NCI-H774 (cell line): ENCODE measurements at regions not wholly inside any gene's neighbourhood (a gene's known extent, or its start where the extent isn't known, plus 50 kb on each side); places are given as distances from the start of the nearest gene placed in this dataset.

Experiments used
- DNase-seq: peaks from one replicate; lab custom pipeline; 2025; lab: John Stamatoyannopoulos, UW

- no peak for DNase-seq
Observed at GRCh38 chr20:60581606-60582115, 623.4 kb downstream of the CDH26 start.

- no peak for DNase-seq
Observed at GRCh38 chr20:60583741-60584140, 625.5 kb downstream of the CDH26 start.

GRCh38 chr20:60584221-60584620, 626.0 kb downstream of the CDH26 start:
- no peak for DNase-seq

- DNase-seq: no peak
Observed at GRCh38 chr20:60585651-60586050, 627.4 kb downstream of the CDH26 start.

GRCh38 chr20:60586269-60587050, 628.2 kb downstream of the CDH26 start:
- DNase-seq: no peak

GRCh38 chr20:60587986-60588385, 629.8 kb downstream of the CDH26 start:
- no peak for DNase-seq

GRCh38 chr20:60589623-60590022, 631.4 kb downstream of the CDH26 start:
- no peak for DNase-seq

GRCh38 chr20:60591172-60591799, 633.1 kb downstream of the CDH26 start:
- DNase-seq: no peak

- no peak for DNase-seq
Observed at GRCh38 chr20:60598528-60598927, 640.3 kb downstream of the CDH26 start.

GRCh38 chr20:60599381-60599780, 641.2 kb downstream of the CDH26 start:
- no peak for DNase-seq

- DNase-seq: no peak
Observed at GRCh38 chr20:60600036-60600435, 641.8 kb downstream of the CDH26 start.

- DNase-seq: no peak
Observed at GRCh38 chr20:60624066-60624465, 628.0 kb upstream of the CDH4 start.

GRCh38 chr20:60627751-60628565, 624.1 kb upstream of the CDH4 start:
- DNase-seq: no peak

GRCh38 chr20:60628749-60629148, 623.3 kb upstream of the CDH4 start:
- DNase-seq: no peak

GRCh38 chr20:60629206-60629605, 622.9 kb upstream of the CDH4 start:
- DNase-seq: no peak

GRCh38 chr20:60630609-60631008, 621.5 kb upstream of the CDH4 start:
- peak; percentile 92 for DNase-seq

GRCh38 chr20:60631585-60632287, 620.3 kb upstream of the CDH4 start:
- DNase-seq: no peak

GRCh38 chr20:60632391-60633262, 619.4 kb upstream of the CDH4 start:
- no peak for DNase-seq

- DNase-seq: no peak
Observed at GRCh38 chr20:60634491-60635172, 617.4 kb upstream of the CDH4 start.

GRCh38 chr20:60636417-60636816, 615.6 kb upstream of the CDH4 start:
- no peak for DNase-seq
